22Rv1 (cell line): ENCODE measurements at regions not wholly inside any gene's neighbourhood (a gene's known extent, or its start where the extent isn't known, plus 50 kb on each side); places are given as distances from the start of the nearest gene placed in this dataset.

Source experiments
- CTCF ChIP-seq: fragments of 450-650 bp; IDR thresholded peaks from 2 replicates; pipeline ENCODE4 v1.5.1; 2017; ENCODE audit warnings: mild to moderate bottlenecking
- ZFX ChIP-seq: fragments of 450-650 bp; IDR thresholded peaks from 2 replicates; pipeline ENCODE4 v1.6.1; 2017; ENCODE audit warnings: antibody characterized with exemption, borderline replicate concordance

GRCh38 chr2:18828296-18828695, 238.9 kb upstream of the NT5C1B start:
- TF ChIP-seq CTCF (no peak), ZFX (no peak)
